ENCODE measurements at regions not wholly inside any gene's neighbourhood (a gene's known extent, or its start where the extent isn't known, plus 50 kb on each side); places are given as distances from the start of the nearest gene placed in this dataset.

DNA sequence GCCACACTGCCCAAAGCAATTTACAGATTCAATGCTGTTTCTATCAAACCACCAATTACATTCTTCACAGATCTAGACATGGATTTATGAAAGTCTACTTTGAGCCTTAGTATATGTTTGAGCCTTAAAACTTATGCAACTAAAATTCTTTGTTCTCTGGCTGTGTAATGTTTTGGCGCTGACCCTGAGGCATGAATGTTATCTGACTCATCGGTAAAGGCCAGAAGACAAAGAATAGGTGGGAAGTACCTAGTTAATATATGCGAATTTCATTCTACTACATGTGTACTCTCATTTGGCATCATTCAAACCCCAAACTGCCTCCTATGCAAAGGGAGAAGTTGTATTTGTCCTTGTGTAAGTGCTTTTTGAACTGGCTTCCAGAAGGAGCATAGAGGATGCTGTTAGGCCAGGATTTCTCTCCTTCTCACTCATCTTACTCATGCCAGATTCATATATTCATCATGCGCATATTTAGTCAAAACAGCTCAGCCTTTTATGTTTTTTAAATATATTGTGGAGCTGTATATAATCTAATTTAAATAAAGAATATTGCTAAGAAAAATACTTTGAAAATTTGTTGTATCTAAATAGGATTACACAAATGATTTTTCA is 204.2 kb downstream of the NFKBIZ start:
- no TSS peak for BruUV-seq (replicated peaks)
- H2AFZ ChIP-seq (ENCODE audit: low read depth, low read length, poor library complexity, severe bottlenecking) = no peak overlapping the region
- H3K9me3 ChIP-seq (ENCODE audit: control insufficient read depth in 1 of 2, insufficient read depth in 1 of 2, low read depth in 1 of 2, low read length in 2 of 2) = no peaks in the 10 kb centered on the region
- H3K4me3 ChIP-seq (replicated peaks in 1 of 2; ENCODE audit: low read depth in 1 of 2, low read length in 2 of 2) = no peak overlapping the region
- H3K9ac ChIP-seq (ENCODE audit: low read length) = no peak overlapping the region
- H3K27ac ChIP-seq (ENCODE audit: low read depth, low read length) = no peak overlapping the region
- H3K9me2 ChIP-seq (ENCODE audit: insufficient read depth) = no peaks in the 10 kb centered on the region
- H3K4me1 ChIP-seq (ENCODE audit: control insufficient read depth in 1 of 2, insufficient read depth in 2 of 2, low read length in 2 of 2) = no peaks in the 10 kb centered on the region
- intact Hi-C loops (cut with micrococcal nuclease) = no loop called here
- no peak overlapping the region for H3K4me2 ChIP-seq (ENCODE audit: low read length)
- H3K79me2 ChIP-seq (ENCODE audit: insufficient read depth, low read length) = no peaks in the 10 kb centered on the region
- no peak for ATAC-seq
- ChIA-PET CTCF (no interaction called here), POLR2A (no interaction called here), RAD21 (ENCODE audit: low non-redundant PET in 1 of 2, low total read pairs in 2 of 2, uncharacterized antibody in 2 of 2, unreplicated experiment in 2 of 2) (no interaction called here)
- H4K20me1 ChIP-seq (ENCODE audit: insufficient read depth) = no peaks in the 10 kb centered on the region
- H3K36me3 ChIP-seq (ENCODE audit: control insufficient read depth in 1 of 2, insufficient read depth in 2 of 2, low read length in 2 of 2) = no peaks in the 10 kb centered on the region
- TF ChIP-seq POLR2A (IDR thresholded peaks at IDR 0.05; ENCODE audit: borderline replicate concordance, extremely low read depth, insufficient read depth, insufficient read length) (no peak), SRF (IDR thresholded peaks at IDR 0.05; ENCODE audit: low read depth) (no peak), ZBTB33 (IDR thresholded peaks at IDR 0.05; ENCODE audit: extremely low read depth, insufficient replicate concordance, low read length) (no peak), ZNF274 (IDR thresholded peaks at IDR 0.05; ENCODE audit: low read depth, low read length) (no peak), YY1 (IDR thresholded peaks at IDR 0.05; ENCODE audit: extremely low read depth, insufficient replicate concordance, low read depth, low read length) (no peak), RAD21 (IDR thresholded peaks at IDR 0.05; ENCODE audit: low read depth) (no peak), EGR1 (IDR thresholded peaks at IDR 0.05; ENCODE audit: low read depth) (no peak), SIN3A (IDR thresholded peaks at IDR 0.05; ENCODE audit: low read depth) (no peak), JUND (IDR thresholded peaks at IDR 0.05) (no peak), EZH2 (IDR thresholded peaks at IDR 0.05) (no peak), FOSL1 (IDR thresholded peaks at IDR 0.05; ENCODE audit: low read depth) (no peak), CEBPB (IDR thresholded peaks at IDR 0.05; ENCODE audit: low read depth) (no peak), EZH2phosphoT487 (IDR thresholded peaks at IDR 0.05; ENCODE audit: borderline replicate concordance) (no peak), SP1 (IDR thresholded peaks at IDR 0.05; ENCODE audit: low read depth) (no peak), TCF7L2 (IDR thresholded peaks at IDR 0.05; ENCODE audit: borderline replicate concordance, extremely low read depth, insufficient read depth, insufficient read length) (no peak), CBX3 (IDR thresholded peaks at IDR 0.05; ENCODE audit: low read depth) (no peak)
- TF ChIP-seq, protein P1, sequence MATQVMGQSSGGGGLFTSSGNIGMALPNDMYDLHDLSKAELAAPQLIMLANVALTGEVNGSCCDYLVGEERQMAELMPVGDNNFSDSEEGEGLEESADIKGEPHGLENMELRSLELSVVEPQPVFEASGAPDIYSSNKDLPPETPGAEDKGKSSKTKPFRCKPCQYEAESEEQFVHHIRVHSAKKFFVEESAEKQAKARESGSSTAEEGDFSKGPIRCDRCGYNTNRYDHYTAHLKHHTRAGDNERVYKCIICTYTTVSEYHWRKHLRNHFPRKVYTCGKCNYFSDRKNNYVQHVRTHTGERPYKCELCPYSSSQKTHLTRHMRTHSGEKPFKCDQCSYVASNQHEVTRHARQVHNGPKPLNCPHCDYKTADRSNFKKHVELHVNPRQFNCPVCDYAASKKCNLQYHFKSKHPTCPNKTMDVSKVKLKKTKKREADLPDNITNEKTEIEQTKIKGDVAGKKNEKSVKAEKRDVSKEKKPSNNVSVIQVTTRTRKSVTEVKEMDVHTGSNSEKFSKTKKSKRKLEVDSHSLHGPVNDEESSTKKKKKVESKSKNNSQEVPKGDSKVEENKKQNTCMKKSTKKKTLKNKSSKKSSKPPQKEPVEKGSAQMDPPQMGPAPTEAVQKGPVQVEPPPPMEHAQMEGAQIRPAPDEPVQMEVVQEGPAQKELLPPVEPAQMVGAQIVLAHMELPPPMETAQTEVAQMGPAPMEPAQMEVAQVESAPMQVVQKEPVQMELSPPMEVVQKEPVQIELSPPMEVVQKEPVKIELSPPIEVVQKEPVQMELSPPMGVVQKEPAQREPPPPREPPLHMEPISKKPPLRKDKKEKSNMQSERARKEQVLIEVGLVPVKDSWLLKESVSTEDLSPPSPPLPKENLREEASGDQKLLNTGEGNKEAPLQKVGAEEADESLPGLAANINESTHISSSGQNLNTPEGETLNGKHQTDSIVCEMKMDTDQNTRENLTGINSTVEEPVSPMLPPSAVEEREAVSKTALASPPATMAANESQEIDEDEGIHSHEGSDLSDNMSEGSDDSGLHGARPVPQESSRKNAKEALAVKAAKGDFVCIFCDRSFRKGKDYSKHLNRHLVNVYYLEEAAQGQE (IDR thresholded peaks at IDR 0.05; ENCODE audit: low read depth) = no peak
- TF ChIP-seq, protein P2, sequence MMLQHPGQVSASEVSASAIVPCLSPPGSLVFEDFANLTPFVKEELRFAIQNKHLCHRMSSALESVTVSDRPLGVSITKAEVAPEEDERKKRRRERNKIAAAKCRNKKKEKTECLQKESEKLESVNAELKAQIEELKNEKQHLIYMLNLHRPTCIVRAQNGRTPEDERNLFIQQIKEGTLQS (IDR thresholded peaks at IDR 0.05) = no peak
- TF ChIP-seq, protein P3, sequence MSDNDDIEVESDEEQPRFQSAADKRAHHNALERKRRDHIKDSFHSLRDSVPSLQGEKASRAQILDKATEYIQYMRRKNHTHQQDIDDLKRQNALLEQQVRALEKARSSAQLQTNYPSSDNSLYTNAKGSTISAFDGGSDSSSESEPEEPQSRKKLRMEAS (IDR thresholded peaks at IDR 0.05) = no peak
- no peak for DNase-seq (ENCODE audit: low read depth, low spot score)
- no peaks in the 10 kb centered on the region for H3K27me3 ChIP-seq (ENCODE audit: insufficient read depth, low read length)

All from HCT116 (cell line).